OCI-M1 (cell line): ENCODE measurements at regions not wholly inside any gene's neighbourhood (a gene's known extent, or its start where the extent isn't known, plus 50 kb on each side); places are given as distances from the start of the nearest gene placed in this dataset.
"Not testable (repeated sequence)": the region's sequence is repeated elsewhere in the genome, so short reads cannot be mapped to it uniquely, and the experiment has no call there.

Source experiments
- DNase-seq: peaks from one replicate; lab custom pipeline; 2025; lab: John Stamatoyannopoulos, UW

GRCh38 chr2:223297788-223298187 is 245.8 kb downstream of the KCNE4 start:
- DNase-seq: no peak

DNA sequence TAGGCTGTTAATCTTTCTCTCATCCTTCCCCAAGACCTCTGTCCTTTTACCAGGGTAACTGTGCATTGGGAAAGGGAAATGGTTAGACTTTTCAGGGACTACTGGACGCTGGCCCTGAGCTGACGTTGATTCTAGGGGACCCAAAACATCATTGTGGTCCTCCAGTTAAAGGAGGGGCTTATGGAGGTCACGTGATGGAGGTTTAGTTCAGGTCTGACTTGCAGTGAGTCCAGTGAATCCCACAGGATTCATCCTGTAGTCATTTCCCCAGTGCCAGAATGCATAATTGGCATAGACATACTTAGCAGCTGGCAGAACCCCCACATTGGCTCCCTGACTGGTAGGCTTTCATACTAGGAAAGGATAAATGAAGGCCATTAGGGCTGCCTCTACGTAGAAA is 246.3 kb downstream of the KCNE4 start:
- not testable (repeated sequence) for DNase-seq

DNA sequence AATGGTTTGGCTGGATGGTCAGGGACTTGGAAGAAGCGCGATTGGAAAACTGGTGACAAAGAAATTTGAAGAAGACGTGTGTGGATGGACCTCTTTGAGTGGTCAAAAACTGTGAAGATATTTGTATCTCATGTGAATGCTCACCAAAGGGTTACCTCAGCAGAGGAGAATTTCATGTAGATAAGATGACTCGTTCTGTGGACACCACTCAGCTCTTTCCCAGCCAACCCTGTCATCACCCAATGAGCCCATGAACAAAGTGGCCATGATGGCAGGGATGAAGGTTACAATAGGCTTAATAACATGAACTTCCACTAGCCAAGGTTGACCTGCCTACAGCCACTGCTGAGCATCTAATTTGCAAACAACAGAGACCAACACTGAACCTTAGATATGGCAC is 248.3 kb downstream of the KCNE4 start:
- no peak for DNase-seq

GRCh38 chr2:223306371-223306770 is 254.4 kb downstream of the KCNE4 start:
- DNase-seq: peak; percentile 7

- DNase-seq: no peak
These were observed 260.1 kb downstream of the KCNE4 start for GRCh38 chr2:223311889-223312680.

GRCh38 chr2:223313101-223313500 is 261.1 kb downstream of the KCNE4 start:
- no peak for DNase-seq

DNA sequence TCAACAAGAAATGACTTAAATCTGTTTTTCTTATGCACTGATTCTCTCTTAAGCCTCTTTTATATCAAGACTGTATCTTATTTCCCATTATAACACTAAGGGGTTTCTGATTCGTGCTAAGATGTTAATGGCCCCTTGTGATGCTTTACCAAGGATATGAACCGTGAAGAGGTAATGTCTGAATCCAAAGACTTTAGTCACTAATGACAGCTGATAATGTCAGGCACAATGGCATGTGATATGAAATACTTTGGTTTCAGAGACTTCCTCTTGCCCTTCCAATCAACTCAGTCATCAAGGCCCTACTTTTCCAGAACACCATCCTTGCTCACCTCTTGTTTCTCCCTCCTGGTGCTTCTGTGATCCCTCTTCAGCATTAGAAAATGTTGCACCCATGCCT is 262.8 kb downstream of the KCNE4 start:
- DNase-seq: no peak

- no peak for DNase-seq
These were observed 263.8 kb downstream of the KCNE4 start for GRCh38 chr2:223315813-223316212.

DNA sequence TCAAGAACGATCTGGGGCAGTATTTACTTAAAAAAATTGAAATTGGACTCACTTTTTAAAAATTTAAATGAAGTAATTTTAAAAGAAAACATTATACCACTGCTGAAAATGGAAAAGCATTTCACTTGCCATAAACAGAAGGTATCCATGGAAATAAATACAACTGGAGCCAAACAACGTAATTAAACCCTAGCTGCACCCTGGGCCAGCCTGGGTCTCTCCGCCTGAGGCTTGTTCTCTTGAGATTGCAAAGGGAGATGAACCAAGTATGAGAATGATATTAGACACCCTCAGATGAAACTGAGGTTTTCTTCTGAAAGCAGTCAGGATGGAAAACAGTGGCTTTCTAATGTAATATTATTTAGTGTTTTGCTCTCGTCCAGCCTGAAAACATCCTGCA is 264.4 kb downstream of the KCNE4 start:
- no peak for DNase-seq

GRCh38 chr2:223319601-223320000 is 267.6 kb downstream of the KCNE4 start:
- DNase-seq: no peak

DNA sequence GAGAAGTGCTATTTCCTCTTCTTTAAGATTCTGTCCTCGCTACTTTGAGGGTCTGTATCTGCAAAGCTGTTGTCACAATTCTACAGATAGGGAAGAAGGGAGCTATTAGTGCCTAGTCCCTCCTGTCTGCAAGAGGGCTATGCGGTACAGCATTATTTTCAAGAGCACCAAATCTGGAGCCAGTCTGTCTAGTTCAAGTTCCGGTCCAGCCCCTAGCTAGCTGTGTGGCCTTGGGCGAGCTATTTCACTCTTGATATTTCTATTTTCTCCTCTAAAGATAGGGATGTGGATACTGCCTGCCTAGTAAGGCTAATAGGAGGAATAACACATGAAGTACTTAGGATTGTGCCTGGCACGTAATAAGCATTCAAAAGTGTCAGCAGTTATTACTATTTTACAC is 272.4 kb downstream of the KCNE4 start:
- DNase-seq: no peak

DNA sequence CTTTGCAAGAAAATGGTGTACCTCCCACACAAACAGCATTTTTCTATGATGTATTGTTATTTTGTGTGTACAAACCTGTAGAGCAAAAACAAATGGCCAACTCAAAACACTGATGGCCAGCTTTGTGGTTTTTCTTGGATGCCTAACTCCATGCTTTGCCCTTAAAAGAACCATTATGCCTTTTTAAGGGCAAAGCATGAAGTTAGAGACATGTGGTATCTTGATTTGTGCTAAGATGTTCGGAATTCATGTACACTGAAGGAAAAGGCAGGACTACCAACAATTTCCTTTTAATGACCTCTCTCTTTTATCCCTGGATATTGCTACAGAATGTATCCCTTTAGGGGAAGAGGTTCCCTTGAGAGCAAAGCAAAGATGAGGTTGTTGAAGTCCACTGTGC is 273.6 kb downstream of the SCG2 start:
- DNase-seq: no peak

DNA sequence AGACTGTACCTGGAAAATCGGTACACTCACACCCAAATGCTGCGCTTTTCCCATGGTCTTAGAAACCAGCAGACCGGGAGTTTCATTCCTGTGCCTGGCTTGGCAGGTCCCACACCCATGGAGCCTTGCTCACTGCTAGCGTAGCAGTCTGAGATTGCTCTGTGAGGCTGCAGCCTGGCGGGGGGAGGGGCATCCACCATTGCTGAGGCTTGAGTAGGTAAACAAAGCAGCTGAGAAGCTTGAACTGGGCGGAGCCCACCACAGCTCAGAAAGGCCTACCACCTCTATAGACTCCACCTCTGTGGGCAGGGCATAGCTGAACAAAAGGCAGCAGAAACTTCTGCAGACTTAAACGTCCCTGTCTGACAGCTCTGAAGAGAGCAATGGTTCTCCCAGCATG is 271.4 kb downstream of the SCG2 start:
- DNase-seq: not testable (repeated sequence)

- DNase-seq: no peak
These were observed 264.1 kb downstream of the SCG2 start for GRCh38 chr2:223338016-223338415.

- no peak for DNase-seq
These were observed 245.1 kb downstream of the SCG2 start for GRCh38 chr2:223357076-223357475.

GRCh38 chr2:223363085-223363484 is 239.1 kb downstream of the SCG2 start:
- DNase-seq: no peak

DNA sequence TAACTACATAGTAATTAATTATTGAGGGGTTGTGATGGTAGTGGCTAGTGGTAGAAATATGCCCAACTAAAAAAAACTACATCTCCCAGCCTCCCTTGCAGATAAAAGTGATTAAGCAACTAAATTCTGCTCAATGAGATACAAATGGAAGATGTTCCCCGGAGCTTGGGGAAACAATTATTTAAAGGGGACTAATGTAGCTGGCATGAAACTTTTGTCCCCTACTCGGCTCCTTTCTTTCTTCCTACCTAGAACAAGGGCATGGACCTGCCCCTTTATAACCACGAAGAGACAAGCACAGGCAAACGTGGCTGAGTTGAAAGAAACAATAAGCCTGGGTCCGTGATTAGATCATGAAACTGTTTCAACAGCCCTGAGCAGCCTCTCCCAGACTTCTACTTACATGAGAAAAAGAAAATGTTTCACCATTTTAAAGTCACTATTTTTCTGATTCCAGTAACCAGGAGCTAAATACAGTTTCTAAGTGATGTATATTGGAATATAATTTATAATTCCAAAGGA is 236.9 kb downstream of the SCG2 start:
- no peak for DNase-seq

- DNase-seq: no peak
These were observed 235.6 kb downstream of the SCG2 start for GRCh38 chr2:223366566-223366965.

DNA sequence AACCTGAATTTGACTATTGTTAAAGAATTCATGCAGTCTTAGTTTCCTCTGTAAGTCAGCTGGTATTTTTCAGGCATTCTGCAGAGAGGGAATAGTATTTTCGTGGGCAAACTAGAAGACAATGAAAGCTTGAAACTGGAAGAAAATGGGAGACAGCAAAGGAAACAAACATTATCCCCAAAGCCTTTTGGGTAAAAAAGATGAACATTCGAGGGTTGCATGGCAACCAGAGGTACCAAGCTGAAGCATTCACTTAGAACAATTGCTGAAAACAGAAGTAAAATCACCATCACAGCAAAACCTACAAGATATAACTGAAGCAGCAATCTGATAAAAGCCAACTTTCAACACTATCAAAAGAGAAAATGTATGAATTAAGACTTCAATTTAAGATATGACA is 233.7 kb downstream of the SCG2 start:
- DNase-seq: no peak

GRCh38 chr2:223369889-223370288 is 232.3 kb downstream of the SCG2 start:
- no peak for DNase-seq

- DNase-seq: no peak
These were observed 218.8 kb downstream of the SCG2 start for GRCh38 chr2:223383315-223383714.

GRCh38 chr2:223386189-223386588 is 216.0 kb downstream of the SCG2 start:
- DNase-seq: no peak

DNA sequence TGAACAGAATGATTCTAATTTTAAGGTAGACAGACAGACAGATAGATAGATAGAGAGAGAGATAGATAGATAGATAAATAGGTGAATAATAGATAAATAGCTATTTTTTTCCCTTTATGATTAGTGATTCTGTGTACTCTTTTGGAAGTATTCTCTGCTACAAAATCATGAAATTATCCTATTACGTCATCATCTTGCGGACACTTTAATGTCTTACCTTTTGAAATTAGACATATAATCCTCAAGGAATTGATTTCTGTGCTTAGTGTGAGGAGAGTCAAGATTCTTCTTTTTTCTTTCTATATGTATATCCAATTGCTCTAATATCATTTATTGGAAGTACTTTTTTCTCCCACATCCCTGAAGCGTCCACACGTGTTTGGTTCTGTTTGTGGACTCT is 215.2 kb downstream of the SCG2 start:
- no peak for DNase-seq

DNA sequence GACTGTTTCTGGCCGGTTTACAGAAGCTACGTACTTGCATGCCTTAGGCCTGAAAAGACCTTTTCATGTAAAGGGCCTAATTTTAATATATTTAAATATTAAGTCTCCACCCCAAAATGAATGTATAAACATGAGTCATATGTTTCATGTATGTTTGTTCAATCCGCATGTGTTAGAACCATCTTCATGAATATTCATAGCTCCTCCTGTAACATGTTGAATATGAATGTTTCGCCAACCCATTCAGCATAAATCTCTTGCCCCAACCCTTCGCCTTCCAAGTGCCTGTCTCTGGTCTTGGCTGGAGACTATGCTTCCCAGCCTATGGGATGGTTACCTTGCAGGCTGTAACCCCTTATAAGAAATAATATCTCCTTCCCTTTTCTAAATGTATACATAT is 212.5 kb downstream of the SCG2 start:
- no peak for DNase-seq
